ENCODE measurements at regions not wholly inside any gene's neighbourhood (a gene's known extent, or its start where the extent isn't known, plus 50 kb on each side); places are given as distances from the start of the nearest gene placed in this dataset.

- Histone ChIP-seq H4K5ac (ENCODE audit: insufficient read length, low read depth, low read length) (no peak overlapping the region), H3K56ac (ENCODE audit: insufficient read length, low read depth, low read length) (no peak overlapping the region), H3K79me1 (ENCODE audit: insufficient read depth, low read depth, low read length, poor library complexity, severe bottlenecking) (no peaks in the 10 kb centered on the region), H3K23me2 (ENCODE audit: insufficient read length, low read depth, low read length, poor library complexity, severe bottlenecking) (no peaks in the 10 kb centered on the region), H2BK120ac (ENCODE audit: low read depth, low read length, poor library complexity, severe bottlenecking) (no peak overlapping the region), H3K27me3 (ENCODE audit: insufficient read depth, low read length) (no peaks in the 10 kb centered on the region), H3T11ph (ENCODE audit: low read length) (no peak overlapping the region), H3K18ac (ENCODE audit: insufficient read length, low read depth, low read length) (no peak overlapping the region), H2BK12ac (ENCODE audit: insufficient read length, low read depth, low read length) (no peak overlapping the region), H3K27ac (ENCODE audit: insufficient read length, low read depth, low read length) (no peak overlapping the region), H2AK5ac (ENCODE audit: insufficient read length, low read length) (no peak overlapping the region), H2AFZ (ENCODE audit: low read length) (no peak overlapping the region), H3K9me3 (ENCODE audit: control insufficient read depth, low read depth, low read length) (no peaks in the 10 kb centered on the region), H2BK5ac (ENCODE audit: insufficient read length, low read length) (no peak overlapping the region), H4K20me1 (ENCODE audit: control insufficient read depth, insufficient read depth, insufficient read length) (no peaks in the 10 kb centered on the region), H2BK15ac (ENCODE audit: low read depth, low read length) (no peak overlapping the region), H3K4ac (ENCODE audit: low read depth, low read length) (no peak overlapping the region), H2BK20ac (ENCODE audit: low read depth, low read length, poor library complexity, severe bottlenecking) (no peak overlapping the region), H3K4me1 (ENCODE audit: insufficient read depth, low read length) (no peaks in the 10 kb centered on the region), H3K14ac (ENCODE audit: insufficient read depth, low read length) (no peak overlapping the region), H3K9ac (ENCODE audit: extremely low read depth, insufficient read length, low read length) (no peak overlapping the region), H4K8ac (replicated peaks; ENCODE audit: insufficient read length, low read depth, low read length) (no peak overlapping the region), H4K91ac (ENCODE audit: insufficient read length, low read depth, low read length) (no peak overlapping the region), H3K4me2 (ENCODE audit: insufficient read depth, insufficient read length, low read length) (no peak overlapping the region), H3K23ac (ENCODE audit: insufficient read length, low read depth, low read length) (no peak overlapping the region), H3K79me2 (ENCODE audit: insufficient read depth, low read length) (no peaks in the 10 kb centered on the region)
- Mint-ChIP-seq H3K36me3 (ENCODE audit: insufficient read depth in 1 of 3, low read depth in 3 of 3) (peaks cover 0 to 11% (median 3%) of the 10 kb centered on the region in 3 experiments; a peak in 6 of 7 replicates), H3K27me3 (ENCODE audit: low read depth) (no peaks in the 10 kb centered on the region; the same call in 1 of the 2 replicates), H3K9me3 (peaks cover 5 to 7% of the 10 kb centered on the region in 2 experiments), H3K4me3 (no peak overlapping the region), H3K4me1 (peaks cover 11 to 17% of the 10 kb centered on the region in 2 experiments), H3K27ac (no peak overlapping the region)
- DNase-seq: no peak
- TF ChIP-seq CTCF (conservative IDR thresholded peaks at IDR 0.05): no peak
Observed at GRCh38 chr3:74377669-74378068, 236.8 kb downstream of the CNTN3 start.

All from H9 (cell line).